ENCODE measurements at regions not wholly inside any gene's neighbourhood (a gene's known extent, or its start where the extent isn't known, plus 50 kb on each side); places are given as distances from the start of the nearest gene placed in this dataset.

- TF ChIP-seq TAF1 (IDR thresholded peaks at IDR 0.05; ENCODE audit: borderline replicate concordance, insufficient read depth, low read length), result no peak
- TF ChIP-seq POLR2AphosphoS5 (IDR thresholded peaks at IDR 0.05; ENCODE audit: low read depth, low read length), result no peak
- TF ChIP-seq SIN3A (IDR thresholded peaks at IDR 0.05; ENCODE audit: borderline replicate concordance, insufficient read depth, low read length), result no peak
These were observed 78.4 kb downstream of the ADAMTS15 start for GRCh38 chr11:130526846-130527245.

Data from PFSK-1 (cell line).